ENCODE measurements at regions not wholly inside any gene's neighbourhood (a gene's known extent, or its start where the extent isn't known, plus 50 kb on each side); places are given as distances from the start of the nearest gene placed in this dataset.

GRCh38 chr2:84175970-84176369 lies 283.1 kb downstream of the SUCLG1 start:
- H3K9me2 ChIP-seq (replicated peaks; ENCODE audit: insufficient read depth, low read length) = no peaks in the 10 kb centered on the region

GRCh38 chr2:84175340-84175739 lies 283.7 kb downstream of the SUCLG1 start:
- H2AFZ ChIP-seq (ENCODE audit: low read depth, low read length, severe bottlenecking) = no peak overlapping the region
- no peak overlapping the region for H3K4me2 ChIP-seq (ENCODE audit: low read depth, low read length, poor library complexity, severe bottlenecking)
- H3K9ac ChIP-seq (ENCODE audit: low read length) = no peak overlapping the region
- H4K20me1 ChIP-seq (ENCODE audit: low read depth, low read length) = no peaks in the 10 kb centered on the region
- H3K9me3 ChIP-seq (ENCODE audit: insufficient read depth, low read length) = no peaks in the 10 kb centered on the region
- H3K79me2 ChIP-seq (ENCODE audit: insufficient read depth, low read length) = no peaks in the 10 kb centered on the region
- no peaks in the 10 kb centered on the region for H3K9me2 ChIP-seq (replicated peaks; ENCODE audit: insufficient read depth, low read length)
- H3K36me3 ChIP-seq (ENCODE audit: low read length) = no peaks in the 10 kb centered on the region
- H3K4me3 ChIP-seq (ENCODE audit: insufficient read depth, low read length, poor library complexity, severe bottlenecking) = no peak overlapping the region
- H3K27ac ChIP-seq (ENCODE audit: low read depth, low read length) = no peak overlapping the region
- TF ChIP-seq EZH2phosphoT487 (conservative IDR thresholded peaks at IDR 0.05; ENCODE audit: low read length) (no peak), CTCF (IDR thresholded peaks at IDR 0.05; ENCODE audit: insufficient read depth, low read length, poor library complexity, severe bottlenecking) (no peak)
- no peaks in the 10 kb centered on the region for H3K27me3 ChIP-seq (ENCODE audit: low read length)
- H3F3A ChIP-seq (ENCODE audit: insufficient read depth) = no peaks in the 10 kb centered on the region

More at GRCh38 chr2:84175970-84176369, 283.1 kb downstream of the SUCLG1 start:
- no peaks in the 10 kb centered on the region for H3F3A ChIP-seq (ENCODE audit: insufficient read depth)
- H3K9me3 ChIP-seq (ENCODE audit: insufficient read depth, low read length) = no peaks in the 10 kb centered on the region
- no peaks in the 10 kb centered on the region for H3K27me3 ChIP-seq (ENCODE audit: low read length)
- no peak for TF ChIP-seq EZH2phosphoT487 (conservative IDR thresholded peaks at IDR 0.05; ENCODE audit: low read length)
- no peak for TF ChIP-seq CTCF (IDR thresholded peaks at IDR 0.05; ENCODE audit: insufficient read depth, low read length, poor library complexity, severe bottlenecking)
- H3K27ac ChIP-seq (ENCODE audit: low read depth, low read length) = no peak overlapping the region
- H3K4me3 ChIP-seq (ENCODE audit: insufficient read depth, low read length, poor library complexity, severe bottlenecking) = no peak overlapping the region
- H2AFZ ChIP-seq (ENCODE audit: low read depth, low read length, severe bottlenecking) = no peak overlapping the region
- no peaks in the 10 kb centered on the region for H4K20me1 ChIP-seq (ENCODE audit: low read depth, low read length)
- no peak overlapping the region for H3K4me2 ChIP-seq (ENCODE audit: low read depth, low read length, poor library complexity, severe bottlenecking)
- no peaks in the 10 kb centered on the region for H3K79me2 ChIP-seq (ENCODE audit: insufficient read depth, low read length)
- H3K9ac ChIP-seq (ENCODE audit: low read length) = no peak overlapping the region
- H3K36me3 ChIP-seq (ENCODE audit: low read length) = no peaks in the 10 kb centered on the region

- Histone ChIP-seq H3K4me2 (ENCODE audit: low read depth, low read length, poor library complexity, severe bottlenecking) (no peak overlapping the region), H4K20me1 (ENCODE audit: low read depth, low read length) (no peaks in the 10 kb centered on the region), H3K79me2 (ENCODE audit: insufficient read depth, low read length) (no peaks in the 10 kb centered on the region), H3K4me3 (ENCODE audit: insufficient read depth, low read length, poor library complexity, severe bottlenecking) (no peak overlapping the region), H3K36me3 (ENCODE audit: low read length) (no peaks in the 10 kb centered on the region), H3K9me2 (replicated peaks; ENCODE audit: insufficient read depth, low read length) (no peaks in the 10 kb centered on the region), H3K9me3 (ENCODE audit: insufficient read depth, low read length) (no peaks in the 10 kb centered on the region), H3K9ac (ENCODE audit: low read length) (no peak overlapping the region), H3F3A (ENCODE audit: insufficient read depth) (no peaks in the 10 kb centered on the region), H3K27me3 (ENCODE audit: low read length) (no peaks in the 10 kb centered on the region), H2AFZ (ENCODE audit: low read depth, low read length, severe bottlenecking) (no peak overlapping the region), H3K27ac (ENCODE audit: low read depth, low read length) (no peak overlapping the region)
- TF ChIP-seq CTCF (IDR thresholded peaks at IDR 0.05; ENCODE audit: insufficient read depth, low read length, poor library complexity, severe bottlenecking) (no peak), EZH2phosphoT487 (conservative IDR thresholded peaks at IDR 0.05; ENCODE audit: low read length) (no peak)
Measured at GRCh38 chr2:84173041-84173440, 286.0 kb downstream of the SUCLG1 start.

Data from SU-DHL-6 (cell line).